CD4-positive, alpha-beta T cell (primary cell): ENCODE measurements at regions not wholly inside any gene's neighbourhood (a gene's known extent, or its start where the extent isn't known, plus 50 kb on each side); places are given as distances from the start of the nearest gene placed in this dataset.
A peak's percentile ranks its signal among the peaks of the same experiment; 100 is the strongest.

Experiments
- ATAC-seq: fragments of 200-7000 bp; cut with Tn5 transposase; one replicate; pipeline ENCODE4 v1.10.0; 2022; ENCODE audit warnings: mild to moderate bottlenecking; ENCODE audit not compliant: poor library complexity
- CTCF ChIA-PET: fragments of 350-600 bp; sonication (Branson Sonifier 250); formaldehyde crosslinking; loops from one replicate; lab custom pipeline; 2021; ENCODE audit warnings: antibody characterized with exemption, inconsistent platforms; lab: Charles Lee
- POLR2A ChIA-PET: fragments of 350-600 bp; sonication (Branson Sonifier 250); formaldehyde crosslinking; loops from one replicate; lab custom pipeline; 2021; ENCODE audit warnings: antibody characterized with exemption, inconsistent platforms; lab: Charles Lee
- DNase-seq, 14 experiments: peaks; one replicate each; pipeline ENCODE4 v3.0.0-alpha.2; 2013 to 2020; ENCODE audit warnings: mixed read lengths in 2 of 14
- H3K27ac ChIP-seq, 2 donors: one replicate each; pipeline versions ENCODE4 v1.5.1 to v1.7.0; 2013; ENCODE audit warnings: low read length in 2 of 2, low read depth in 1 of 2, mild to moderate bottlenecking in 1 of 2
- H3K27me3 ChIP-seq, 2 experiments: 1 replicate in 1 of 2; 2 replicates in 1 of 2; pipeline versions ENCODE4 v1.6.1 to v1.7.0; 2013; ENCODE audit warnings: low read length in 2 of 2, control low read depth in 1 of 2, mild to moderate bottlenecking in 1 of 2, moderate library complexity in 1 of 2; ENCODE audit not compliant: insufficient read depth in 2 of 2, control insufficient read depth in 1 of 2
- H3K36me3 ChIP-seq: one replicate; pipeline ENCODE4 v1.6.1; 2013; ENCODE audit warnings: low read length, control low read depth; ENCODE audit not compliant: insufficient read depth
- H3K4me1 ChIP-seq: one replicate; pipeline ENCODE4 v1.6.1; 2013; ENCODE audit warnings: low read length, control low read depth; ENCODE audit not compliant: insufficient read depth
- H3K4me3 ChIP-seq: one replicate; pipeline ENCODE4 v1.5.1; 2013; ENCODE audit warnings: mild to moderate bottlenecking, low read length, moderate library complexity
- H3K9me3 ChIP-seq, 2 experiments: 1 replicate in 1 of 2; 2 replicates in 1 of 2; pipeline versions ENCODE4 v1.6.1 to v1.7.0; 2013; ENCODE audit warnings: low read length in 2 of 2, mild to moderate bottlenecking in 2 of 2, control low read depth in 1 of 2, moderate library complexity in 1 of 2; ENCODE audit not compliant: control insufficient read depth in 1 of 2, insufficient read depth in 1 of 2
- H3K27ac Mint-ChIP-seq: one replicate; pipeline ENCODE4 v1.8.0; 2020; ENCODE audit warnings: mixed read lengths
- H3K27me3 Mint-ChIP-seq: one replicate; pipeline ENCODE4 v1.8.0; 2021; ENCODE audit warnings: mixed read lengths
- H3K36me3 Mint-ChIP-seq: one replicate; pipeline ENCODE4 v1.8.0; 2021; ENCODE audit warnings: low read depth, mixed read lengths
- H3K4me1 Mint-ChIP-seq: one replicate; pipeline ENCODE4 v1.8.0; 2021; ENCODE audit warnings: low read depth, mixed read lengths
- H3K4me3 Mint-ChIP-seq: one replicate; pipeline ENCODE4 v1.8.0; 2020; ENCODE audit warnings: mild to moderate bottlenecking, mixed read lengths
- H3K9me3 Mint-ChIP-seq: one replicate; pipeline ENCODE4 v1.8.0; 2020; ENCODE audit warnings: mixed read lengths
- intact Hi-C, 2 experiments: fragments of 100-400 bp; cut with DNase I in 1 of 2; cut with micrococcal nuclease in 1 of 2; formaldehyde crosslinking; loops; one replicate each; pipeline versions ENCODE4 v1.15.1 to v1.9.0; 2023 to 2025; cut with DNase I, micrococcal nuclease
- TF ChIP-seq, protein P1 (sequence below): fragments of 200-600 bp; IDR thresholded peaks from one replicate; pipeline ENCODE4 v1.8.0; 2022; ENCODE audit warnings: antibody characterized with exemption, mild to moderate bottlenecking

DNA sequence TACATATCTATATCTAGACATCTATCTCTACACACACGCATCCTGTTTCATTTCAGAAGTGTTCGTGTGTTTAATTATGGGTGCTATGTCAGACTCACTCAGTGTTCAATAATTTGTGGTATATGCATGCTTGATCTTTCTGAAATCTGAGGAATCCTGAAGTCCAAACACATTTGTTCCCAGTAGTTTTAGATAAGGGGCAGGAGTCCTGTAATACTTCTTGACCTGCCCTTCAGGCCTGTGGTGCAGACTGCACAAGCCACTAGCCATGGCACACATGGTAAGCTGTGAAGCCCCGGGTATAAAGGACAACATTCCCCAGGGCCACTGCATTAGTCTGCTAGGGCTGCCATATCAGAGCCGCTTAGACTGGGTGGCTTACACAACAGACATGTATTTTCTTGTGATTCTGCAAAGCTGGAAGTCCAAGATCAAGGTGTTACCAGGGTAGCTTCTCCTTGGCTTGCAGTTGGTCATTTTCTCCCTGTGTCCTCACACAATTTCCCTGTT, 267.2 kb downstream of the RHOU start:
- no peaks in the 10 kb centered on the region for H3K9me3 ChIP-seq
- Mint-ChIP-seq H3K9me3 (no peaks in the 10 kb centered on the region), H3K4me1 (peaks cover 24% of the 10 kb centered on the region), H3K27ac (peak overlapping the region; percentile 37), H3K4me3 (no peak overlapping the region), H3K27me3 (no peaks in the 10 kb centered on the region), H3K36me3 (no peaks in the 10 kb centered on the region)
- no peak overlapping the region for H3K27ac ChIP-seq
- ATAC-seq, result no peak
- no peak overlapping the region for H3K4me3 ChIP-seq
- ChIA-PET POLR2A (interaction anchor here (1.1 kb wide), 1 partner anchor 128 kb away, joined by 3 read pairs; no protein-coding TSS in a partner anchor), CTCF (no interaction called here)
- DNase-seq, result no peak
- TF ChIP-seq, protein P1, sequence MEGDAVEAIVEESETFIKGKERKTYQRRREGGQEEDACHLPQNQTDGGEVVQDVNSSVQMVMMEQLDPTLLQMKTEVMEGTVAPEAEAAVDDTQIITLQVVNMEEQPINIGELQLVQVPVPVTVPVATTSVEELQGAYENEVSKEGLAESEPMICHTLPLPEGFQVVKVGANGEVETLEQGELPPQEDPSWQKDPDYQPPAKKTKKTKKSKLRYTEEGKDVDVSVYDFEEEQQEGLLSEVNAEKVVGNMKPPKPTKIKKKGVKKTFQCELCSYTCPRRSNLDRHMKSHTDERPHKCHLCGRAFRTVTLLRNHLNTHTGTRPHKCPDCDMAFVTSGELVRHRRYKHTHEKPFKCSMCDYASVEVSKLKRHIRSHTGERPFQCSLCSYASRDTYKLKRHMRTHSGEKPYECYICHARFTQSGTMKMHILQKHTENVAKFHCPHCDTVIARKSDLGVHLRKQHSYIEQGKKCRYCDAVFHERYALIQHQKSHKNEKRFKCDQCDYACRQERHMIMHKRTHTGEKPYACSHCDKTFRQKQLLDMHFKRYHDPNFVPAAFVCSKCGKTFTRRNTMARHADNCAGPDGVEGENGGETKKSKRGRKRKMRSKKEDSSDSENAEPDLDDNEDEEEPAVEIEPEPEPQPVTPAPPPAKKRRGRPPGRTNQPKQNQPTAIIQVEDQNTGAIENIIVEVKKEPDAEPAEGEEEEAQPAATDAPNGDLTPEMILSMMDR, result no peak
- peaks cover 8% of the 10 kb centered on the region for H3K4me1 ChIP-seq
- intact Hi-C loops, result no loop called here
- H3K36me3 ChIP-seq, result no peaks in the 10 kb centered on the region
- no peaks in the 10 kb centered on the region for H3K27me3 ChIP-seq

DNA sequence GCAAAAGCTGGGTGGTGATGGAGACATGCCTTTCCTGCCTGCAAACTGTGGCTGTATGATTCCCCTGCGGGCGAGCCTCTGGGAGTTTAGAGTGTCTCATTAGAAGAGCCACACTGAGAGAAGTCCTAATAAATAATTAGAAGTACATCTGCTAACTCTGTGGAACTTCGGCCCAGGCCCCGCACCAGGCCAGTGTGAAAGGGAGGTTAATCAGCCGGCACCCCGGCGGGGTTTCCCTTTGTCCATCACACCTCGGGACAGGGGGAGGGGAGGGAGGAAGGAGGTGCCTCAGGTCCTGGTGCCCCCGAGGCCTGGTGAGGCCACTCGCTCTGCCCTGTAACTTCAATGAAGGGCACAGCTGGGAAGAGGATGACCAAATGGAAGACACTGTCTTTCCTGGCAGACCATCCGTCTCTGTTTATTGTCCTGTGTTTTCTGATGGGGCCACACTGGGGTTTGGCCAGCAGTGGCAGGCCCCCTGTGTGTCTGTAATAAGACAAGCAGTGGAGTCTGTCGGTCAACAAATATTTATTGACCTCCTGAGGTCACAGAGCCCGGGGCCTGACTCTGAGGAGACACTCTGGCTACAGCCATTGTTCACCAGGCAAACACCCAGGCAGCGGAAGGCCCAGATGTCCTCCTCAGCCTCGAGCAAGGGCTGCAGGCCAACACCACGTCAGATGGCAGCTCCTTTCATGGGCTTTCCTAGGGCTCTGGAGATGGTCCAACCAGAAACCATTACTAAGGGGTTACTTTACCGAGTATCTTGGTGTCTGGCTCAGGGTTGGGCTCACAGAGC, 267.5 kb upstream of the RAB4A start:
- TF ChIP-seq, protein P1, result no peak
- Mint-ChIP-seq H3K27ac (no peak overlapping the region), H3K27me3 (no peaks in the 10 kb centered on the region), H3K9me3 (no peaks in the 10 kb centered on the region), H3K36me3 (no peaks in the 10 kb centered on the region), H3K4me1 (peaks cover 24% of the 10 kb centered on the region), H3K4me3 (no peak overlapping the region)
- H3K9me3 ChIP-seq, result no peaks in the 10 kb centered on the region
- no peak for DNase-seq
- no peak overlapping the region for H3K27ac ChIP-seq
- H3K4me3 ChIP-seq, result no peak overlapping the region
- no peaks in the 10 kb centered on the region for H3K27me3 ChIP-seq
- no peaks in the 10 kb centered on the region for H3K36me3 ChIP-seq
- peaks cover 8% of the 10 kb centered on the region for H3K4me1 ChIP-seq
- no peak for ATAC-seq
- POLR2A ChIA-PET, result no interaction called here
- intact Hi-C loops, result no loop called here
- CTCF ChIA-PET, result no interaction called here

DNA sequence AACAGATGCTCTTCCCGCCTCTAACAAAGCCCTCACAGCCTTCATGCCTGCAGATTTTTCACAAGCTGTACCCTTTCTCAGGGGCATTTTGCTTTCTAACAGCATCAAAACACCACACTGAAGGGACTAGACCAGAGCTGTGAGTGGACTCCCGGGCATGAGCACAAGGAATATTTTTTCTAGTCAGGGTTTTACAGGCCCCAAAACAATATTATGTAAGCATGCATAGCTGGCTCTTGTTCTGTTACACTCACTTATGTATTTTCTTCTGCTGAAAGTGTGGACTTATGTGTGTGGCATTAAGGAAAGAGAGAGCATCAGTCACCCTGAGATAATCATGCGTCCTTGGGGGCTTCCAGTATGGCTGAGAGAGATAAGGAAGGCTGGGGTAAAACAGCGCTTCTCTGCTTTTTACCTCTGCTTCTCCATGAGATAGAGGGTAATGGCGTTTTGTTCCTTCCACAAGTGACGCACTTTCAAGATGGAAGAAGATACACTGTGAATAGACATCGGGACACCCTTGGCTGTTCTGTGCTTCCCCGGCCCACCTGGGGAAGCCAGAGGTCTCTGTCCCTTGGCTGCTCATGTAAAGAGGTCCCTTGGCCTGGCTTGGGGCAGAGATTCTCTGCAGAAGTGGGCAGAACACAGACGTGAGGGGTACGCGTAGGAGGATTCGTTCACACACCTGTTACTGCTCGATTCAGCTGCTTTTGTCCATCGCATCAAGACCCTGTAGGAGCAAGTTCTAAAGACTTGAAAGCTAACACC, 266.7 kb upstream of the RAB4A start:
- Histone ChIP-seq H3K27ac (no peak overlapping the region), H3K4me3 (no peak overlapping the region), H3K4me1 (peaks cover 8% of the 10 kb centered on the region), H3K27me3 (no peaks in the 10 kb centered on the region), H3K36me3 (no peaks in the 10 kb centered on the region), H3K9me3 (no peaks in the 10 kb centered on the region)
- Mint-ChIP-seq H3K36me3 (no peaks in the 10 kb centered on the region), H3K4me3 (no peak overlapping the region), H3K4me1 (peaks cover 24% of the 10 kb centered on the region), H3K27me3 (no peaks in the 10 kb centered on the region), H3K9me3 (no peaks in the 10 kb centered on the region), H3K27ac (no peak overlapping the region)
- ChIA-PET CTCF (no interaction called here), POLR2A (no interaction called here)
- DNase-seq, result no peak
- intact Hi-C loops, result no loop called here
- TF ChIP-seq, protein P1, result no peak
- ATAC-seq, result no peak
